Endothelial cell of umbilical vein (primary cell): ENCODE measurements at regions not wholly inside any gene's neighbourhood (a gene's known extent, or its start where the extent isn't known, plus 50 kb on each side); places are given as distances from the start of the nearest gene placed in this dataset.

Experiments
- BruUV-seq: library from RNA; stranded (reverse); fragments of 400-500 nt; replicated peaks from 2 replicates; lab custom pipeline; 2021; lab: Mats Ljungman, UMichigan
- CTCF ChIA-PET: fragments of 300-600, 350-600 bp; sonication (Branson Sonifier 250); formaldehyde crosslinking; loops from one replicate; lab custom pipeline; 2021; ENCODE audit warnings: antibody characterized with exemption, inconsistent platforms; lab: Charles Lee
- POLR2A ChIA-PET: fragments of 300-600, 350-600 bp; sonication (Branson Sonifier 250); formaldehyde crosslinking; loops from one replicate; lab custom pipeline; 2021; ENCODE audit warnings: antibody characterized with exemption, inconsistent platforms; lab: Charles Lee
- DNase-seq: peaks from one replicate; pipeline ENCODE4 v3.0.0-alpha.2; 2011; ENCODE audit warnings: low read depth, low spot score
- FAIRE-seq: peaks from 2 replicates; lab custom pipeline; 2011; peaks lifted over from hg19 to GRCh38; lab: Jason Lieb, UNC
- H2AFZ ChIP-seq: 2 replicates; pipeline ENCODE4 v1.6.0; 2012; ENCODE audit warnings: low read depth, low read length, control low read depth, inconsistent platforms
- H3K27ac ChIP-seq: 2 replicates; pipeline ENCODE4 v1.5.1; 2011; ENCODE audit warnings: low read depth, mild to moderate bottlenecking, control low read depth, low read length, moderate library complexity; ENCODE audit not compliant: insufficient read depth
- H3K27me3 ChIP-seq, 2 experiments: 2 replicates each; pipeline versions ENCODE4 v1.6.0 to v1.6.1; 2011; ENCODE audit warnings: low read length in 2 of 2, mixed read lengths in 1 of 2; ENCODE audit not compliant: control insufficient read depth in 2 of 2, insufficient read depth in 2 of 2
- H3K36me3 ChIP-seq, 2 experiments: 2 replicates in 1 of 2; 3 replicates in 1 of 2; pipeline ENCODE4 v1.5.1; 2011; ENCODE audit warnings: low read length in 2 of 2, mild to moderate bottlenecking in 1 of 2, moderate library complexity in 1 of 2; ENCODE audit not compliant: control insufficient read depth in 2 of 2, insufficient read depth in 2 of 2; ENCODE audit errors: extremely low read depth in 1 of 2
- H3K4me1 ChIP-seq: 3 replicates; pipeline ENCODE4 v1.5.1; 2011; ENCODE audit warnings: mild to moderate bottlenecking, low read length; ENCODE audit not compliant: control insufficient read depth, insufficient read depth; ENCODE audit errors: extremely low read depth
- H3K4me2 ChIP-seq: 2 replicates; pipeline ENCODE4 v1.6.1; 2011; ENCODE audit warnings: low read length, control low read depth, mixed read lengths; ENCODE audit not compliant: insufficient read depth
- H3K4me3 ChIP-seq, 3 experiments: fragments of 200-600 bp in 1 of 3; sonication (generic), shearing (Covaris generic) in 1 of 3; replicated peaks in 1 of 3; 2 replicates each; pipeline ENCODE4 v1.5.1; 2011 to 2016; ENCODE audit warnings: control low read depth in 3 of 3, low read length in 3 of 3, mild to moderate bottlenecking in 2 of 3, inconsistent platforms in 1 of 3, low read depth in 1 of 3, moderate library complexity in 1 of 3; ENCODE audit not compliant: insufficient read depth in 1 of 3
- H3K79me2 ChIP-seq: 2 replicates; pipeline ENCODE4 v1.6.0; 2012; ENCODE audit warnings: low read length, inconsistent platforms; ENCODE audit not compliant: control insufficient read depth, insufficient read depth
- H3K9ac ChIP-seq: replicated peaks from 2 replicates; pipeline ENCODE3; 2011; ENCODE audit warnings: low read length, control low read depth; ENCODE audit not compliant: insufficient read depth; ENCODE audit errors: extremely low read depth
- H3K9me1 ChIP-seq: replicated peaks from 3 replicates; pipeline ENCODE4 v1.6.0; 2011; ENCODE audit warnings: mild to moderate bottlenecking, low read length; ENCODE audit not compliant: control insufficient read depth, insufficient read depth; ENCODE audit errors: extremely low read depth
- H3K9me3 ChIP-seq: replicated peaks from 2 replicates; pipeline ENCODE4 v1.5.1; 2012; ENCODE audit warnings: low read length, inconsistent platforms; ENCODE audit not compliant: control insufficient read depth, insufficient read depth
- H4K20me1 ChIP-seq: replicated peaks from 2 replicates; pipeline ENCODE3; 2011; ENCODE audit warnings: mild to moderate bottlenecking, low read length; ENCODE audit not compliant: control insufficient read depth, insufficient read depth; ENCODE audit errors: extremely low read depth
- EZH2 ChIP-seq: IDR thresholded peaks from 2 replicates; pipeline ENCODE4 v1.6.1; 2012; ENCODE audit warnings: borderline replicate concordance, low read depth, mild to moderate bottlenecking, moderate library complexity, low read length, inconsistent platforms; ENCODE audit not compliant: severe bottlenecking
- FOS ChIP-seq: IDR thresholded peaks from 2 replicates; pipeline ENCODE4 v1.6.1; 2011; ENCODE audit warnings: mild to moderate bottlenecking, low read length, moderate library complexity, borderline replicate concordance; ENCODE audit not compliant: insufficient read depth
- GATA2 ChIP-seq: IDR thresholded peaks from 2 replicates; pipeline ENCODE4 v1.7.0; 2011; ENCODE audit warnings: low read depth, mild to moderate bottlenecking, moderate library complexity, mixed read lengths, low read length; ENCODE audit not compliant: insufficient read length, insufficient read depth
- JUN ChIP-seq: IDR thresholded peaks from 2 replicates; pipeline ENCODE4 v1.6.1; 2011; ENCODE audit warnings: borderline replicate concordance, low read depth; ENCODE audit not compliant: insufficient read length, insufficient read depth
- POLR2A ChIP-seq: IDR thresholded peaks from 2 replicates; pipeline ENCODE4 v1.6.1; 2012; ENCODE audit warnings: low read depth, mild to moderate bottlenecking, control low read depth, low read length
- POLR2AphosphoS5 ChIP-seq: IDR thresholded peaks from 2 replicates; pipeline ENCODE4 v1.6.1; 2012; ENCODE audit warnings: low read depth, mild to moderate bottlenecking, control low read depth, low read length, moderate library complexity; ENCODE audit not compliant: insufficient read depth
- dilution Hi-C: fragments of 300-500 bp; cut with MboI; formaldehyde crosslinking; loops from one replicate; pipeline ENCODE4 v1.15.0; 2019; ENCODE audit warnings: low sequenced_read_pairs; ENCODE audit not compliant: extremely low pct_ligation_motif_present
- intact Hi-C: fragments of 100-400 bp; cut with micrococcal nuclease; formaldehyde crosslinking; loops from one replicate; pipeline ENCODE4 v1.10.0; 2022
- TF ChIP-seq, protein P1 (sequence below), 2 donors: IDR thresholded peaks; 1 replicate in 1 of 2; 2 replicates in 1 of 2; pipeline ENCODE4 v1.5.1; 2011; ENCODE audit warnings: low read length in 2 of 2, mild to moderate bottlenecking in 2 of 2, moderate library complexity in 2 of 2, control low read depth in 1 of 2, inconsistent platforms in 1 of 2, low read depth in 1 of 2; ENCODE audit not compliant: insufficient read depth in 1 of 2; ENCODE audit errors: extremely low read depth in 1 of 2
- TF ChIP-seq, protein P2 (sequence below): IDR thresholded peaks from 2 replicates; pipeline ENCODE4 v1.6.1; 2011; ENCODE audit not compliant: insufficient read depth, insufficient read length

DNA sequence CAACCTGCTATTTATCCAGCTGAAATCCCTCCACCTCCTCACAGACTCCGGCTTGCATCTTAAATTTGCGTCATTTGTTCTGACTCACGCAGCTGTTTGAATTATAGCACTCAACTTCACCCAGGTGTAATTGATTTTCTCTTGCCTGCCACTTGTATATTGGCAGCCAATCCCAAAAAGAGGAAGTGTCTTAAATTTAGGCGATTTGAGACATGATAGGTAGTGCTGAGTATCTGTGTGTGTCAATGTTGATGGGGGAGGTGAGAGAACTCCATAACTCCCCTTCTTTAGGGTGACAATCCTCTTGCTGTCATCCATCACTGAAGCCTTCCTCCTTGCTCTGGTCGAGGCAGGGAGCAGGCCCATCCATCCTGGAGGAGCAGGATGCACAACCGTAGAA lies 77.2 kb upstream of the TPRG1 start:
- CTCF ChIA-PET, result no interaction called here
- H3K9ac ChIP-seq, result no peak overlapping the region
- no peak overlapping the region for H3K27ac ChIP-seq
- no peak overlapping the region for H3K4me2 ChIP-seq
- H3K79me2 ChIP-seq, result no peaks in the 10 kb centered on the region
- DNase-seq, result no peak
- H2AFZ ChIP-seq, result no peak overlapping the region
- dilution Hi-C loops, result no loop called here
- no TSS peak for BruUV-seq
- intact Hi-C loops, result no loop called here
- H3K9me3 ChIP-seq, result no peaks in the 10 kb centered on the region
- no peak overlapping the region for H3K4me3 ChIP-seq
- H3K27me3 ChIP-seq, result peaks cover 0 to 2% of the 10 kb centered on the region in 2 experiments
- POLR2A ChIA-PET, result no interaction called here
- H3K9me1 ChIP-seq, result no peaks in the 10 kb centered on the region
- no peak for FAIRE-seq
- TF ChIP-seq EZH2, result no peak
- no peak for TF ChIP-seq JUN
- TF ChIP-seq, protein P1, sequence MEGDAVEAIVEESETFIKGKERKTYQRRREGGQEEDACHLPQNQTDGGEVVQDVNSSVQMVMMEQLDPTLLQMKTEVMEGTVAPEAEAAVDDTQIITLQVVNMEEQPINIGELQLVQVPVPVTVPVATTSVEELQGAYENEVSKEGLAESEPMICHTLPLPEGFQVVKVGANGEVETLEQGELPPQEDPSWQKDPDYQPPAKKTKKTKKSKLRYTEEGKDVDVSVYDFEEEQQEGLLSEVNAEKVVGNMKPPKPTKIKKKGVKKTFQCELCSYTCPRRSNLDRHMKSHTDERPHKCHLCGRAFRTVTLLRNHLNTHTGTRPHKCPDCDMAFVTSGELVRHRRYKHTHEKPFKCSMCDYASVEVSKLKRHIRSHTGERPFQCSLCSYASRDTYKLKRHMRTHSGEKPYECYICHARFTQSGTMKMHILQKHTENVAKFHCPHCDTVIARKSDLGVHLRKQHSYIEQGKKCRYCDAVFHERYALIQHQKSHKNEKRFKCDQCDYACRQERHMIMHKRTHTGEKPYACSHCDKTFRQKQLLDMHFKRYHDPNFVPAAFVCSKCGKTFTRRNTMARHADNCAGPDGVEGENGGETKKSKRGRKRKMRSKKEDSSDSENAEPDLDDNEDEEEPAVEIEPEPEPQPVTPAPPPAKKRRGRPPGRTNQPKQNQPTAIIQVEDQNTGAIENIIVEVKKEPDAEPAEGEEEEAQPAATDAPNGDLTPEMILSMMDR (IDR thresholded peaks at IDR 0.05; ENCODE audit: extremely low read depth in 1 of 2, insufficient read depth in 1 of 2, low read depth in 1 of 2, low read length in 2 of 2), result no peak
- TF ChIP-seq, protein P2, sequence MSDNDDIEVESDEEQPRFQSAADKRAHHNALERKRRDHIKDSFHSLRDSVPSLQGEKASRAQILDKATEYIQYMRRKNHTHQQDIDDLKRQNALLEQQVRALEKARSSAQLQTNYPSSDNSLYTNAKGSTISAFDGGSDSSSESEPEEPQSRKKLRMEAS, result no peak
- no peak for TF ChIP-seq POLR2AphosphoS5
- no peak for TF ChIP-seq POLR2A
- TF ChIP-seq FOS, result no peak
- no peak for TF ChIP-seq GATA2
- H3K4me1 ChIP-seq, result no peaks in the 10 kb centered on the region
- H4K20me1 ChIP-seq, result no peaks in the 10 kb centered on the region
- no peaks in the 10 kb centered on the region for H3K36me3 ChIP-seq
